HG03520 (cell line): ENCODE measurements at regions not wholly inside any gene's neighbourhood (a gene's known extent, or its start where the extent isn't known, plus 50 kb on each side); places are given as distances from the start of the nearest gene placed in this dataset.

Experiments
- ATAC-seq: cut with Tn5 transposase; IDR thresholded peaks from one replicate; pipeline ENCODE4 v1.9.1; 2021; ENCODE audit warnings: mild to moderate bottlenecking, moderate library complexity; ENCODE audit not compliant: unreplicated experiment

DNA sequence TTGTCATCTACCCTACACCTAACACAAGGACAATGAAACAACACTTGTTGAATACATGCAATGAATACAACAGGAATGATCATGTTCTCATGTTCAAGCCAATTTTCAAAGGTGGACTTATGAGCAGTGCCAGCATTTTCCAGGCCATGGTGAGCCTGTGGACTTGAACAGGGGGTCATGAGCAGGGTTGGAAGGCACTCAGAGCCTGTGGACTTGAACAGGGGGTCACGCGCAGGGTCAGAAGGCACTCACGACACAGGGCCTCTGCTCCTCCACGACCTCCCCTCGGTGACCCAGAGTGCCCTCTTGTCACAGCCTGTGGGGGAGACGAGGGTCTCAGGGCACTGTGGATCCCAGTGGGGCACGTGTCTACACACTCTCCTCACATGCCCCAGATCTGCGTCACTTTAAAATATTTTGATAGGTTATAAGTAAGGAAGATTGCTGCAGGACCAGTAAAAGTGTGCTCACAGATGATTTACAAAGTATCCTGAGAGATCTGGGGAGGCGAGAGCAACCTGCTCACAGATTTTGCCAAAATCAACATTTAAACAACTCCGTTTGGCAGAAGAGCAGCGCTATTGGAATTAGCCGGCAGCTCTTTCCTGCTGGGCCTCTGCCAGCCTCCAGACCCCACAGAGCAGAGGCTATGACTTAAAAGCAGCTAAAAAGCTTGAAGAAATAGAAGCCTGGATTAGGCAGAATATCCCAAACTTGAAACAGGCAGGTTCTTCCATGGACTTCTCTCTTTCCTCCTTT lies 121.9 kb downstream of the TMEM18 start:
- no peak for ATAC-seq

DNA sequence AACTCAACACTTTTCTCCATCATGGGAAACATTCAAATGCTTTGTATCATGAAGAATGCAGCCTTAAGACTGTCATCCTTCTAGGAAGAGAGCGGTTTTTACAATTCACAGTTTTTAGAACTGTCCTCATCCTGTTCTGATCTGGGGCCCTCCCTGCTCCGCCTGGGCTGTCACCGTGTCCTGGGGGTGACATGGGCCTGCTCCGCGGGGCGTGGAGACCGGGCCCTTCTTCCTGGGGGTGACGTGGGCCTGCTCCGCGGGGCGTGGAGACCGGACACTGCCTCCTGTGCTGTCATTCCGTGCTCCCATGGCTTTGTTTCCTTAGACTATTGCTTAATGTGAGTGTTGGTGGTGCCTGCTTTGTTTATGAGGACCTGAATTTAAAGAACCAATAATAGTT lies 122.8 kb downstream of the TMEM18 start:
- no peak for ATAC-seq

DNA sequence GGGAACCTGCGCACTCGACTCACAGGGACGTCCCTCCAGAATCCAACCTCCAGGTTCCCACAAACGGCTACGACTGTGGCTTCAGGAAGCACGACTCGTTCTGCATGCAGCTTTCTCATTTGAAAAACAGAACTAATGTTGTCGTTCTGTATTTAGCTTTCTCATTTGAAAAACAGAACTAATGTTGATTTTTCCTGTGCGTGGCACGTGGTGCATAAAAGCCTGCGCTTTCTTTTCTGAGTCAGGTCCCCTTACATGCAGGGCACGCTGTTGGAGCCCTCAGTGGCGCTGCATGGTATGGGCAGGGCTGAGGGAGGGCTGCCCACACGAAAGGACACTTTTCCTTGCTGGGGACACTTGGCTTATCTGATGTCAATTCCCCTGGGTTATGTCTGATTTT lies 124.3 kb downstream of the TMEM18 start:
- no peak for ATAC-seq

DNA sequence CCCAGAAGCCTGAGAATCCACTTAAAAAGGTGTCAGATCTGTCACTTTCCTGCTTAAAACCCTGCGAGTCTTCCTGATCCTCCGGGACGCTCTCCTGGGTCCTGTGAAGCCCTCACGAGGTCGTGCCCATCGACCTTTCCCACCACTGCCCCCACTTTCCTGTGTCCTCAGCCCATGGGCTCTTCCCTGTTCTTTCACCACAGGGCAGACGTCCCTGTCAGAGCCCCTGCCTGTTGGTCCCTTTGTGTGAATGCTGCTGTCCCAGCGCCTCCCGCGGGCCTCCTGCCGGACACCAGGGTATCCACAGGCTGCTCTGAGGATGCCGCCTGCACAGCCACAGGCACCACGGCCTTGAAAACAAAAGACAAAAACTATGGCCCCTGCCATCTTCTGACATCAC lies 125.6 kb downstream of the TMEM18 start:
- no peak for ATAC-seq

DNA sequence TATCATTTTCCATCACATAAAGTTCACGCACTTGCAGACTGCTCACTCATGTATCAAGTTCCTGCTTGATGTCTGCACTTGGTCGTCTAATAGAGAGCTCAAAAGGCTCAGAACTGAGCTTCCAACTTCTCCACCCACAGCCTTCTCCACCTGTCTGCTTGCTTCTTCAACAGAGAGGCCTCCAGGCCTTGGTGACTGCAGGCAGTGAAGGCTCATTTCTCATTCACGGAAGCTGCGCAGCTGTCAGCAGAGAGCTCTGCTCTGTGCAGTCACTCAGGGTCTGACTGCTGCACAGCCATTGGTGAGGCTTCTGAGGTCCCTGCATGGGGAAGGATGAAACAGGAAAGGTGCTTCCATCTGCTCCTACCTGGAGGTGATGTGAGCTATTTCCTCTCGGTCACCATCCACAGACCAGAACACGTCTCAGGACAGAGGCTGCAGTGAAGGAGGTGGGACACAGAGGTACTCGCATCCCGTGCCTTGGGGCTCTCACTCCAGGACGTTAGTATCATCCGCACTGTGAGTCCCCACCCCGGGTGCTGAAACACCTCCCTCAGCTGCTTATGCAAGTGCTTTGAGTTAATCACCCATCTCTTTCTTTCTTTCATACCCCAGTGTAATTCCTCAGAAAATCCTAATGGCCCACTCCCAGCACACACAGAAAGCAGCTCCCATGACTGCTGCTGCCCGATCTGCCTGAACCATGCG lies 126.2 kb downstream of the TMEM18 start:
- no peak for ATAC-seq

DNA sequence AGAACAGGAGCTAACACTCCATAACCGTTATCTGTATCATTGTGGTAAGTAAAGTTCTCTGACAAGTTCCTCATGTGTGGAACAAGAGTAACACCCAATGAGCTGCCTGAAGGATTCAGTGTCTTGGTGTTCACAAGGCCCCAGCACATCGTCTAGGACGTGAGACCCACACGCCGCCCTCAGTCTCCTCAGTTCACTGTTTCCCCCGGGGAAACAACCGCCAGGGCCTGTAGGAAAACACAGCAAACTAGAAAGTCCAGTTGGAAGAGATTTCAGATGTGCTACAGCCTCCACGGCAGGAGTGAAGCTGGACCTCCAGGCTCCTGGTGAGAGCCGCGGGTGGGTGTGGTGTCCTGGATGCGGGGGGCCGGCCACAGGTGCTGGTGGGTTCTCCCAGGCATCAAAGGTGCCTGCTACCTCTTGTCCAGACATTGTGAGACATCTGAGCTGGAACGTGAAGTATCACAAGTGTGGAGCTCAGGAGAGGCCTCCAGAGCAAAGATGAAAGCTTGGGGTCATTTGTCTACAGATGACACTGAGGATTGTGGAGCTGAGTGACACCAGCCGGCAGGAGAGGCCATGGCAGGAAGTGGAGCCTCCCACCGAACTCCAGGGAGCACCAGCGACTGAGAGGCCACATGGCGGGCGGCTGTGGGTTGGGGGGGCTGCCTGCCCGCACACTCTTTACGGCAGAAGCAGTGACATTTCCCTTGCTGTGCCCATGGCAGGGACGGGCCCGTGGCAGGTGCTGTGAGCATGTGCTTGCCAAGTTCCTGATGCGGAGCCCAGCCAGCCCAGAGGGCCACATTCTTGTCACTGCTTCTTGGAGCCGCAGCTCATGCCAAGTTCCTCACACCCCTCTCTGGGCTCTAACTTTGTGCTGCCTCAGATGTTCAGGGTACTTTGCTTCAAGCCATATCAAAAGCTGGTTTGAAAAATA lies 131.2 kb downstream of the TMEM18 start:
- no peak for ATAC-seq

DNA sequence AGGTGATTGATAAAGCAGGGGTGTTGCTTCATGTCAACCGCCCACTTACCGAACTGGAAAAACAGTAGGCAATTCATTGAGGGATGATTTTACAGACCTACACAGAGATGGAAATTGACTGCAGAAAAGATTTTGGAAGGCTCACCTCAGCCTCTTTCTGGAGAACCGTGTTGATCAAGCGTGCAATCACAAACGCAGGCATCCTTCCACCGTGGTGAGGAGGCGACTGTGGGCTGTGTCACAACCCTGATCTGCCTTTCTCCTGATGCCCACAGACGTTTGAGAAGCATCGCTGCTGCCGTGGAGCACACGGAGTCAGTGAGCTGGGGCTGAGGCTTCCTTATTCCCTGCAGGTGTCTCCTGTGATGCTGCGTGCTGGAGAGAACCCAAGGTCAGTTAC lies 132.0 kb downstream of the TMEM18 start:
- no peak for ATAC-seq

DNA sequence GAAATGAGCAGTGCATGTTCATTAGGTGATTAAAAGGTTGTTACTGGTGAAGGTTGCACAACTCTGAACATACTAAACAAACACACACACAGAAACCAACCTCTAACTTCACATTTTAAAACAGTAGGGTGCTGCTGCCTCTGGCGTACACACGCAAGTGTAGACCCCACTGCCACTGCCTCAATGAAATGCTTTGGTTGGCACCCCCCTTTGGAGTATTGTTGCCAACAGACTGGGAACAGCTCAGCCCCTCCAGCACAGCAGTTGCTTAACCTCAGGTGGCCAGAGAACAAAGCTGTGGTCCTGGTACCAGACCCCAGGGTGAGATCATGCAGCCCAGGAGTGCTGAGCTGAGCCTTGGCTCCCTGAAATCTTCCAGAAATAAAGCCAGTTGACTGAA lies 138.6 kb downstream of the TMEM18 start:
- no peak for ATAC-seq

DNA sequence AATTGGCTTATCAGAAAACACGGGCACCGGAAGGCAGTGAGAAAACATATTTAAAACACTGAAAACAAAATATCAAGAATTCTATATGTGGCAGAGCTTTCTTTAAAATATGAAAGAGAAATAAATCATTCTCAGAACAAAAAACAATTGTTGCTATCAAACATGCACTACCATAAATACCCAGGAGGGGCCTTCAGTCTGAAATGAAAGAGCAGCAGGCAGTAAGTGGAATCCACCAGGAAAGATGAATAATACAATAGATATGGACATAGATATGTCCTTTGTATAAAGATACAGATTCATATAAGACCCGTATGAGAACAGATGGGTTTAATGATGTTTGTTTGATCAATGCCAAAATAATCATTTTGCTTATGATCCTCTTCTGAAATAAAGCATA lies 142.0 kb downstream of the TMEM18 start:
- no peak for ATAC-seq

DNA sequence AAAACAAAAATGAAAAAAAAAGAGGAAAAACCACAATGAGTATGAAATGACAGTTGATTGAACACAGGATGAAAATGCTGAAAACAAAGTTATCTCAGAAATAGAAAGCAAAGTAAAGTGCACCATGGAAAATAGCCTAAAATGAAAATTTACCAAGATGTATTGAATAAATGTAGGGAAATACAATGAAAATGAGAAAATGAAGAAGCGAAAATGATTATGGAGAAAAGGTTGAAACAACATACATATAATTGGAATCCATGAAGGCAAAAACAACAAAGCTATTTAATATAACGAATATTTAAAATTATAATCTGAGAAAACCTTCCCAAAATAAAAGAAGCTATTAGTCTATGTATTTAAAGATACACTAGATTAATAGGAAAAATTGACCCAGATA lies 147.4 kb downstream of the TMEM18 start:
- ATAC-seq: no peak

DNA sequence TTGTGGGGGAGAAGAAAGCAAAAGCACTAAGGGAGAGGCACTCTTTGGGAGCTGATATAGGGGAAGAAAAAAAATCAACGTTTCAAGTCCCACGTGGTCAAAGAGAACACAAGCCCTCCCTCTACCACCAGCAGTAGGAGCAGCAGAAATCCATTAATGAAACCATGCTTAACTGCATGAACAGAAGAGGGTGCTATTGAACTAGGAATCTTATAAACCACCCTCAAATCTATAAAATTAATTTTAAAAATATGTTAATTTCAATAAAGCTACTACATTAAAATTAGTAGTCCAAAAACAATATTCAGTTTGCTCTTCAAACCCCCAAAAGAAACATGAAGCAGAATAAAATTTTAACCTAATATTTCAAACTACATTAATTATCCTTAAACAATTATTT lies 147.8 kb downstream of the TMEM18 start:
- no peak for ATAC-seq

DNA sequence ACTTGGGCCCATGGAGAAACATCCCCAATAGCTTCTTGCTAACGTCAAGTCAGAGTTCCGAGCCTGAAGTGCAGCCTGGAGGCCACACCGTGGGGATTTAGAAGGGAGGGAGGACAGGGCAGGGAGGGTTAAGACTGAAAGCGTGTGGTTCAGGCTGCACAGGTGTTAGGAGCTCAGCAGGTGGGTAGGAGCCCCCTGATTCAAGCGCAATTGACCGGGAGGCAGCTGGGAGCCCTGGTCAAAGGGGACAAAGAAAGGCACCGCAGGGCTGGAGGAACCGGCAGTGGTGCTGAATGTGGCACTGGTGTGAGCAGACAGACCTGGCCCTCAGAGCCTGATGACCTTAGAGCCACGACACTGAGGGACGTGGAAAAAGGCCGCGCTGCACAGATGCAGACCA lies 149.6 kb downstream of the TMEM18 start:
- no peak for ATAC-seq

DNA sequence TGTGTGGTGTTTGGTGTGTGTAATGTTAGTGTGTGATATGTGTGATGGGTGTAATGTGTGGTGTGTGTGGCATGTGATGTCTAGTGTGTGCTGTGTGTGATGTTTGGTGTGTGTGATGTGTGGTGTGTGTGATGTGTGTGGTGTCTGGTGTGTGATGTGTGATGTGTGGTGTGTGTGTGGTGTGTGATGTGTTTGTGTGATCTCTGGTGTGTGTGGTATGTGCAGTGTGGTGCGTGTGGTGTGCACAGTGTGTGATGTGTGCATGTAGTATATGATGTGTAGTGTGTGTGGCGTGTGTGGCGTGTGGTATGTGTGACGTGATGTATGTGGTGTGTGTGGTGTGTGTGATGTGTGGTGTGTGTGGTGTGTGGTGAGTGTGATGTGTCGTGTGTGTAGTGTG lies 150.3 kb downstream of the TMEM18 start:
- ATAC-seq: no peak

DNA sequence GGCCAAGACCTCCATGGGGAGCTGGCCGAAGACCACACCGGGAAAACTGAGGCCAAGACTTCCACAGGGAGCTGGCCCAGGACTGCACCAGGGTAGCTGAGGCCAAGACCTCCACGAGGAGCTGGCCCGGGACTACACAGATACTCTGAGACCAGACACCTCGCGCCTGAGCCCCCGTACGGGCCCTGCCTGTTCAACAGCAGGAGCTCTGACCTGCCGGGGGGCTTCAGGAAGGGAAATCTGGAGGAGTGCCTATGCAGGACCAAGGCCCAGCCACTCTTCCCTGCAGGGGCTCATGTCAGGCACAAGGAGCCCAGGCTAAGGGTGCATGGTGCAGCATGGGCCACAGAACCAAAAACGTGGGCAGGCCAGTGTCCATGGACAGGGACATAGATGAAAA lies 151.6 kb downstream of the TMEM18 start:
- ATAC-seq: no peak

DNA sequence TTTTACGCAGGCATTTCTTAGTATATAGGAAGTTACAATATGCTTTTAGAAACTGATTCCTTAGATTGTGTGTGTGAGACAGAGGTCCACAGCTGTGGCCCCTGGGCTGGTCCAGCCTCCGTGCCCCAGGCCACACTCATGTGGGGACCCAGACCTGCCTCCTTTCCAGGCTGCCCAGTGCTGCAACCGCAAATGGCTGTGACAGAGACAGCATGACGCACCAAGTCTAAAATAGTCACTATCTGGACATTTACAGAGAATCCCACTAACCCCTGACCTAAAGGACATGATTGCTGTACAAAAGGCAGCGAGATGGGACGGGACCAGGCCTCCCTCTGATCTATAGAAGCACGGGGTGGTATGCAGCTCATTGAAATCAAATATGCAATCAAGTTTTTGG lies 152.2 kb downstream of the TMEM18 start:
- no peak for ATAC-seq

DNA sequence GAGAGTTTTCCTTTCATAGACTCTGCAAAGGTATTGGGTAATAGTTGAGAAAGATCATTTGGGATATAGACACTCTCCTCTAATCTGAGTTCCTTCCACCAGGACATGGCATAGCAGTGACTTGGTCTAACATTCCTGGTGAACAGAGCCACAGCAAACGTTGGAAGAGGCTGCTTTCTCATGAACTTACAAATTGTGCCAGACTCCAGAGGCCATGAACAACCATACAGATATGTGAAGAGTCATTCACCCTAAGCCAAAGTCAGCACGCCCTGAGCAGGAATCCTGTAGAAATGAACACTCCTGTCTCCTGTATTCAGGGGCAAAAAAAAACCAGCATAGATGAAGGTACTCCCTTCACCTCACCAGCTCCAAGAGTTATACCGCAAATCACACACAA lies 152.8 kb downstream of the TMEM18 start:
- ATAC-seq: no peak

DNA sequence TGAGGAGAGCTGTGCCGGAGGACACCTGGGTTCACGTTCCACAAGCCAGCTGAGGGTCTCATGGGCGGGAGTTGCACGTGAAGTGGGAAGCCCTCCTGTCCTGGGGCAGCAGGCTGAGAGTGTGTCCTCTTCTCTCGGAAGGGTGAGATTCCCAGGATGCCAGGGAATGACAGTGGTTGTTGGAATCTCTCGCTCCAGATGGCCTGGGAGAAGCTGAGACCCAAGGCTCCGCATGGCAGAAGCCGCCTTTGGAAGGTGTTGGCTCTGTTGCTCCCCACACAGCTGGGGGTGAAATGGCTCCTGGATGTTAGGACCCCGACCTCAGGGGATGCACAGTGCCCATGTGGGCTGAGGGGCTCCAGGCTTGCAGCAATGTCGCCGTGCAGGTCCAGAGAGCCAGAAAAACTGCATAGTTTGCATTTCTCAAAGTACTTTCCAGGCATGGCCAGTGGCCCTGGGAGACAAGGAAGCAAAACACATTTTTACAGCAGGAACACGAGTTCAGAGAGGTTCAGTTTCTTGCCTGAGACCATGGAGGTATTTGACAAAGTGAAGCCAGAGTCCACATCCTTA lies 153.4 kb downstream of the TMEM18 start:
- ATAC-seq: no peak

DNA sequence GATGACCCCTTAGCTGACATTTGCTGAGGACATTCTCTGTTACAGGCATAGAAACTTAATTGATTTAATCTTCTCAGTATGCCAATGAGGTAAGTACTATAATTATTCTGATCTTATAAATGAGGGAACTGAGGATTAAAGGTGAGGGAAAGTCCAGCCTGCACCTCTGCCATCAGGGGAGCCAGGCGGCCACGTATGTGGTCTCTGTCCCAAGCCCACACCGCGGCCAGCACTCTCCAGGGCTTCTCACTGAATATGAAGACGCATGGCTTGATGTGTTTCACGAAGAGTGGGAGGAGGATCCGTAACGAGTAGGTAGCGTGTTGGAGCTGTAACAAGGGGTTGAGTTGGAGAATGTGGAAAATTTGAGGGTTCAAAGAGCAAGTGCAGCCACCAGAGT lies 154.4 kb downstream of the TMEM18 start:
- ATAC-seq: no peak

DNA sequence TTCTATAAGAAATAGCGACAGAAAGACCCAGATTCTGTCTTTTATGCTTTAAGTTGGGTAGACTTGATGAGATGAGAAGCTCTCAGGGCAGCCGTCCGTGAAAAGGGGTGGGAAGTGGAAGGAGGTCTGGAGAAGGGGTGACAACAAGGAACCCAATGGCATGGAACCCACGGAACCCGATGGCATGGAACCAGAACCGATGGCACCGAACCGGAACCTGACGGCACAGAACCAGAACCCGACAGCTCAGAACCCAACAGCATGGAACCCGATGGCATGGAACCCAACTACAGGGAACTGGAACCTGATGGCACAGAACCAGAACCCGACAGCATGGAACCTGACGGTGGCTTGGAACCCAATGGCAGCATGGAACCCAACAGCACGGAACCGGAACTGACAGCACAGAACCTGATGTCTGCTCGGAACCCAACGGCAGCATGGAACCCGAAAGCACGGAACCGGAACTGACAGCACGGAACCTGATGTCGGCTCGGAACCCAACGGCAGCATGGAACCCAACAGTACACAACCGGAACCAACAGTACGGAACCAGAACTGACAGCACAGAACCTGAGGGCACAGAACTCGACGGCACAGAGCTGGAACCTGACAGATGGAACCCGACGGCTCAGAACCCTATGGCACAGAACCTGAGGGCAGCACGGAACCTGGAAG lies 155.2 kb downstream of the TMEM18 start:
- ATAC-seq: no peak

DNA sequence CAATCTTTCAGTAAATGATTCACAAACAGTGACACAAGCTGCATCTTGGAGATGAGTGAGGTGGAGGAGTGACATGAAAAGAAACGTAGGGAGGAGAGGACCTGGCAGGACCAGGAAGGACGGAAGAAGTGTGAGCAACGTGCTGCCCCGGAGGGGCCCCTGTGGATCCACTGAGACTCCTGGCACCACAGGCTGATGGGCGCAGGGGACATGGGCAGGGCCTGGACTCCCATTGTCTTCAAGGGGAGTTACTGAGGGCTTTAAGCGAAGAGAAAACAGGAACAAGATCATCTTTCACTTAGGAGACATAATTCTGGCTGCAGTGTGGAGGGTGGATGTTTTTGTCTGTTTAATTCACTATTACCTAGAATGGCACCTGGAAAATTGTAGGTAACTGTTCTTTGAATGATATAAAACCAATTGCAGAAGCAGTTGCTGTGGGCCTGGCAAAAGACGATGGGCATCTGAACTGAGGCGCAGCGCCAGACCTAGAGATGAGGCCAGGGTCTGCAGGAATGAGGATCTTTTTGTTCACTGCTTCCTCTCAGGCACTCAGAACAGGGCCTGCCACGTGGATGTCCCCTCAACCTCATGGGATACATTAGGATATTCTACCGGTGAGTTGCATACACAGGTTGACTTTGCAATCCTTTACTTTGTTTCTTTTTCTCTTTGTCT lies 156.4 kb downstream of the TMEM18 start:
- ATAC-seq: no peak
